H1 (cell line): ENCODE measurements at regions not wholly inside any gene's neighbourhood (a gene's known extent, or its start where the extent isn't known, plus 50 kb on each side); places are given as distances from the start of the nearest gene placed in this dataset.

ENCODE experiments used
- CTCF ChIA-PET: fragments of 300-600 bp; sonication (Branson Sonifier 250); formaldehyde crosslinking; loops from one replicate; lab custom pipeline; 2021; ENCODE audit not compliant: partially characterized antibody; lab: Charles Lee
- POLR2A ChIA-PET: fragments of 300-600 bp; sonication (Branson Sonifier 250); formaldehyde crosslinking; loops from one replicate; lab custom pipeline; 2021; ENCODE audit warnings: inconsistent platforms; ENCODE audit not compliant: partially characterized antibody; lab: Charles Lee
- DNase-seq, 2 experiments: peaks; one replicate each; pipeline versions ENCODE4 v3.0.0 to v3.0.0-alpha.2; 2010 to 2022; ENCODE audit warnings: low spot score in 2 of 2, low read depth in 1 of 2, mixed read lengths in 1 of 2
- FAIRE-seq: peaks from 2 replicates; lab custom pipeline; 2011; peaks lifted over from hg19 to GRCh38; lab: Jason Lieb, UNC
- H2AFZ ChIP-seq: 2 replicates; pipeline ENCODE4 v1.8.1; 2012; ENCODE audit warnings: low read length, inconsistent platforms
- H2AK5ac ChIP-seq: 2 replicates; pipeline ENCODE4 v1.6.1; 2013; ENCODE audit warnings: low read depth, low read length
- H2BK120ac ChIP-seq: replicated peaks from 2 replicates; pipeline ENCODE3; 2013; ENCODE audit warnings: low read depth, low read length, inconsistent platforms
- H2BK12ac ChIP-seq: 2 replicates; pipeline ENCODE4 v1.6.1; 2013; ENCODE audit warnings: low read depth, low read length
- H2BK15ac ChIP-seq: 2 replicates; pipeline ENCODE4 v1.6.1; 2013; ENCODE audit warnings: low read length
- H2BK20ac ChIP-seq: 2 replicates; pipeline ENCODE4 v1.6.1; 2013; ENCODE audit warnings: low read length
- H2BK5ac ChIP-seq: 2 replicates; pipeline ENCODE4 v1.6.1; 2013; ENCODE audit warnings: low read depth, low read length
- H3K14ac ChIP-seq: 2 replicates; pipeline ENCODE4 v1.6.1; 2013; ENCODE audit warnings: inconsistent platforms; ENCODE audit not compliant: insufficient read length
- H3K18ac ChIP-seq: 2 replicates; pipeline ENCODE4 v1.6.1; 2013; ENCODE audit warnings: low read length; ENCODE audit errors: extremely low read depth
- H3K23ac ChIP-seq: 2 replicates; pipeline ENCODE4 v1.6.1; 2013; ENCODE audit warnings: inconsistent platforms; ENCODE audit not compliant: insufficient read length
- H3K23me2 ChIP-seq: 2 replicates; pipeline ENCODE4 v1.6.1; 2013; ENCODE audit warnings: low read depth, low read length
- H3K27ac ChIP-seq: 2 replicates; pipeline ENCODE4 v1.6.1; 2011; ENCODE audit warnings: low read depth, low read length, inconsistent platforms
- H3K27me3 ChIP-seq, 4 experiments: replicated peaks in 1 of 4; 1 replicate in 1 of 4; 2 replicates in 3 of 4; pipeline versions ENCODE4 v1.6.1 to v1.8.1; 2011 to 2013; ENCODE audit warnings: low read length in 3 of 4, mild to moderate bottlenecking in 3 of 4, inconsistent platforms in 2 of 4, mixed read lengths in 2 of 4, moderate library complexity in 1 of 4; ENCODE audit not compliant: control insufficient read depth in 3 of 4, insufficient read depth in 3 of 4; ENCODE audit errors: extremely low read depth in 1 of 4
- H3K36me3 ChIP-seq, 4 experiments: 2 replicates each; pipeline versions ENCODE4 v1.6.1 to v1.8.1; 2011 to 2013; ENCODE audit warnings: mild to moderate bottlenecking in 4 of 4, low read length in 3 of 4, moderate library complexity in 2 of 4, control low read depth in 1 of 4, inconsistent platforms in 1 of 4; ENCODE audit not compliant: insufficient read depth in 4 of 4, control insufficient read depth in 2 of 4
- H3K4ac ChIP-seq: replicated peaks from 2 replicates; pipeline ENCODE3; 2013; ENCODE audit warnings: low read length, low read depth, mixed read lengths, inconsistent platforms; ENCODE audit not compliant: insufficient read length
- H3K4me1 ChIP-seq, 4 experiments: replicated peaks in 1 of 4; 1 replicate in 1 of 4; 2 replicates in 3 of 4; pipeline versions ENCODE4 v1.6.1 to v1.8.1; 2011 to 2013; ENCODE audit warnings: low read length in 3 of 4, inconsistent platforms in 2 of 4, mixed read lengths in 1 of 4; ENCODE audit not compliant: insufficient read depth in 4 of 4, control insufficient read depth in 3 of 4
- H3K4me2 ChIP-seq, 2 experiments: 2 replicates each; pipeline versions ENCODE4 v1.6.1 to v1.8.1; 2011 to 2013; ENCODE audit warnings: low read depth in 2 of 2, low read length in 2 of 2, control low read depth in 1 of 2, inconsistent platforms in 1 of 2, mild to moderate bottlenecking in 1 of 2; ENCODE audit not compliant: insufficient read depth in 1 of 2
- H3K4me3 ChIP-seq, 4 experiments: fragments of 200-600, 300-600 bp in 1 of 4; sonication (generic), shearing (Covaris generic), sonication (Bioruptor Twin) in 1 of 4; 2 replicates each; pipeline versions ENCODE4 v1.5.1 to v1.8.1; 2011 to 2016; ENCODE audit warnings: low read length in 4 of 4, low read depth in 3 of 4, control low read depth in 2 of 4, inconsistent platforms in 2 of 4, mild to moderate bottlenecking in 2 of 4, mixed read lengths in 1 of 4, moderate library complexity in 1 of 4; ENCODE audit not compliant: insufficient read depth in 2 of 4; ENCODE audit errors: extremely low read depth in 1 of 4
- H3K56ac ChIP-seq: replicated peaks from 2 replicates; pipeline ENCODE3; 2013; ENCODE audit warnings: low read depth, mild to moderate bottlenecking, mixed read lengths, low read length, inconsistent platforms; ENCODE audit not compliant: insufficient read length
- H3K79me1 ChIP-seq: 2 replicates; pipeline ENCODE4 v1.6.1; 2013; ENCODE audit warnings: low read depth, low read length, control low read depth
- H3K79me2 ChIP-seq, 2 experiments: 2 replicates each; pipeline versions ENCODE4 v1.6.1 to v1.8.1; 2012 to 2013; ENCODE audit warnings: low read length in 2 of 2, mild to moderate bottlenecking in 2 of 2, inconsistent platforms in 1 of 2; ENCODE audit not compliant: insufficient read depth in 2 of 2, control insufficient read depth in 1 of 2
- H3K9ac ChIP-seq, 4 experiments: replicated peaks in 1 of 4; 1 replicate in 1 of 4; 2 replicates in 3 of 4; pipeline versions ENCODE4 v1.6.1 to v1.8.1; 2011 to 2013; ENCODE audit warnings: low read depth in 3 of 4, low read length in 3 of 4, control low read depth in 2 of 4, mild to moderate bottlenecking in 2 of 4, moderate library complexity in 2 of 4, inconsistent platforms in 1 of 4; ENCODE audit errors: extremely low read depth in 1 of 4
- H3K9me3 ChIP-seq, 2 experiments: 2 replicates each; pipeline versions ENCODE4 v1.6.1 to v1.8.1; 2012 to 2013; ENCODE audit warnings: mild to moderate bottlenecking in 2 of 2, moderate library complexity in 2 of 2, control low read depth in 1 of 2, inconsistent platforms in 1 of 2, low read depth in 1 of 2, low read length in 1 of 2, mixed read lengths in 1 of 2; ENCODE audit not compliant: insufficient read depth in 2 of 2
- H4K20me1 ChIP-seq, 2 experiments: replicated peaks in 1 of 2; 2 replicates each; pipeline versions ENCODE3 to v1.8.1; 2011 to 2013; ENCODE audit warnings: inconsistent platforms in 2 of 2, low read length in 2 of 2, mild to moderate bottlenecking in 1 of 2; ENCODE audit not compliant: insufficient read depth in 2 of 2, control insufficient read depth in 1 of 2
- H4K5ac ChIP-seq: 2 replicates; pipeline ENCODE4 v1.6.1; 2013; ENCODE audit warnings: low read length, low read depth, mixed read lengths, inconsistent platforms; ENCODE audit not compliant: insufficient read length
- H4K8ac ChIP-seq: 2 replicates; pipeline ENCODE4 v1.8.0; 2013; ENCODE audit warnings: mild to moderate bottlenecking, moderate library complexity, low read length, inconsistent platforms; ENCODE audit not compliant: insufficient read depth; ENCODE audit errors: extremely low read depth
- H4K91ac ChIP-seq: replicated peaks from 2 replicates; pipeline ENCODE3; 2013; ENCODE audit warnings: low read length, mixed read lengths, inconsistent platforms; ENCODE audit not compliant: insufficient read length
- CTBP2 ChIP-seq: IDR thresholded peaks from 2 replicates; pipeline ENCODE4 v1.7.0; 2011; ENCODE audit warnings: borderline replicate concordance, mild to moderate bottlenecking, moderate library complexity, mixed read lengths, low read length; ENCODE audit not compliant: insufficient read depth, insufficient read length
- EGR1 ChIP-seq: IDR thresholded peaks from 2 replicates; pipeline ENCODE4 v1.6.1; 2011; ENCODE audit warnings: low read depth, low read length, borderline replicate concordance
- HDAC6 ChIP-seq: IDR thresholded peaks from one replicate; pipeline ENCODE4 v1.7.1; 2012; ENCODE audit warnings: low read depth, mild to moderate bottlenecking, inconsistent platforms, low read length, moderate library complexity
- JUN ChIP-seq: IDR thresholded peaks from 2 replicates; pipeline ENCODE4 v1.6.1; 2011; ENCODE audit warnings: low read depth, mild to moderate bottlenecking, improper control_type of control experiment, low read length
- KDM4A ChIP-seq: IDR thresholded peaks from one replicate; pipeline ENCODE4 v1.7.1; 2012; ENCODE audit warnings: low read depth, mild to moderate bottlenecking, moderate library complexity, low read length, inconsistent platforms; ENCODE audit not compliant: severe bottlenecking
- NRF1 ChIP-seq: IDR thresholded peaks from 2 replicates; pipeline ENCODE4 v1.6.1; 2011; ENCODE audit warnings: mild to moderate bottlenecking, low read depth, low read length, improper control_type of control experiment
- PHF8 ChIP-seq: fragments of 200-600 bp; sonication (generic); conservative IDR thresholded peaks from 2 replicates; pipeline ENCODE4 v1.7.1; 2012; ENCODE audit warnings: low read depth, mild to moderate bottlenecking, inconsistent platforms, low read length, moderate library complexity
- RBBP5 ChIP-seq: IDR thresholded peaks from 2 replicates; pipeline ENCODE4 v1.7.1; 2012; ENCODE audit warnings: low read depth, mild to moderate bottlenecking, inconsistent platforms, low read length, moderate library complexity, borderline replicate concordance
- TAF7 ChIP-seq: optimal IDR thresholded peaks from 2 replicates; pipeline ENCODE3; 2011; ENCODE audit warnings: low read depth, mild to moderate bottlenecking, inconsistent platforms, low read length, moderate library complexity, borderline replicate concordance
- WGBS, 2 experiments: shearing (Covaris generic) in 1 of 2; methylation state at CpG; one replicate each; pipeline versions ENCODE4 v1.1.6 to v1.1.7; 2013 to 2015; ENCODE audit warnings: low lambda C conversion rate in 2 of 2, mixed read lengths in 2 of 2, inconsistent platforms in 1 of 2, low coverage in 1 of 2, missing lambda C conversion rate in 1 of 2; ENCODE audit not compliant: insufficient replicate concordance in 2 of 2, insufficient coverage in 1 of 2, insufficient read length in 1 of 2; ENCODE audit errors: extremely low coverage in 1 of 2, missing lambda C conversion rate in 1 of 2; 5-methylcytosine and 5-hydroxymethylcytosine counted together
- TF ChIP-seq, protein P1 (sequence below): IDR thresholded peaks from 2 replicates; pipeline ENCODE4 v1.6.1; 2012; ENCODE audit warnings: inconsistent platforms
- TF ChIP-seq, protein P2 (sequence below): IDR thresholded peaks from 2 replicates; pipeline ENCODE4 v1.6.1; 2011; ENCODE audit warnings: low read depth, mild to moderate bottlenecking, low read length; ENCODE audit not compliant: insufficient read depth

DNA sequence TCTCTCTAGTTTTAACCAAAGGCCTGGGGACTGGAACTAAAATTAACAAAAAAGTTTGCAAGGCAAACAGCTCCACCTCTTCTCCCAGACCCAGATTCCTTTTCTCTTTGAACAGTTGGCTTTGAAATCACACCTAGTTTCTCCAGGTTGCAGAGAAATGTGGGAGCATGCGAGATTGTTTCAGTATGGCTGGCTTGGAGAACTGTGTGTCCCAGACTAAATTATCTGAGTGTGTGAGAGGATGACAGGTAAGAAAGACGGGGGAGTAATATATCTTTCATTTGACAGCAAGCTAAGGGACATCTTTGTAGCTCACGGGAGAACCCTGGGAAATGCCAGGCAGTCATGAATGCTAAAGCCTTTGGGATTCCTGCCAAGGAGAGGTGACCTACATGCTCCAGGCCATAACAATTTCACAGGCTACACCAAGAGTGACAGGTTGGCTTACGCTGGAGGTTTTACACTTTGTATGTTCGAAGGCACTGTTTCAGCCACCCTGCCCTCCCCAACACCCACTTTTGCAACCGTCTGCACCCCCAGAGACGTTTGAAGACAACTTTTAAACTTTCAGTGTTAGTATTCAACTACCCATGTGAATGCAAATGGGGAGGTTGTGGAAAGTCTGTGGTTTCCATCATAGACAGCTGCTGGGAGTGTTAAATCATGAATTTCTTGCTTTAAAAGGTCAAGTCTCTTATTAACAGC lies 109.3 kb upstream of the SNX19 start:
- Histone ChIP-seq H3K36me3 (no peaks in the 10 kb centered on the region), H3K27ac (no peak overlapping the region), H3K14ac (no peak overlapping the region), H3K4me3 (no peak overlapping the region), H3K27me3 (no peaks in the 10 kb centered on the region), H3K79me1 (no peaks in the 10 kb centered on the region; the same call in 1 of the 2 replicates), H3K4me2 (no peak overlapping the region), H4K5ac (no peak overlapping the region), H2BK20ac (no peak overlapping the region), H3K79me2 (no peaks in the 10 kb centered on the region), H3K4me1 (no peaks in the 10 kb centered on the region), H2AK5ac (no peak overlapping the region), H3K56ac (no peak overlapping the region), H3K4ac (no peak overlapping the region), H3K9me3 (no peaks in the 10 kb centered on the region), H2BK120ac (no peak overlapping the region), H2BK12ac (no peak overlapping the region), H4K8ac (no peak overlapping the region), H4K20me1 (no peaks in the 10 kb centered on the region), H4K91ac (no peak overlapping the region), H3K18ac (no peak overlapping the region), H3K23me2 (no peaks in the 10 kb centered on the region), H2AFZ (peak overlapping the region; percentile 45), H2BK5ac (no peak overlapping the region), H3K9ac (no peak overlapping the region), H3K23ac (no peak overlapping the region), H2BK15ac (no peak overlapping the region)
- CTCF ChIA-PET = interaction anchor here (0.6 to 5.1 kb wide), 35 partner anchors 10 to 1076 kb away, joined by 3 to 63 read pairs (median 4); no protein-coding TSS in a partner anchor
- POLR2A ChIA-PET = interaction anchor here (1.3 to 1.6 kb wide), 2 partner anchors 9 to 486 kb away, joined by 3 read pairs; no protein-coding TSS in a partner anchor
- FAIRE-seq (no peak), DNase-seq (no peak)
- 89% methylated on average over 7 of the region's 7 CpGs; no CpG with 5 or more reads in 1 of the 2 experiments for WGBS, 2 experiments
- TF ChIP-seq PHF8 (no peak), HDAC6 (no peak), KDM4A (no peak), TAF7 (no peak), JUN (no peak), EGR1 (no peak), NRF1 (no peak), CTBP2 (no peak), RBBP5 (no peak)
- TF ChIP-seq, protein P1, sequence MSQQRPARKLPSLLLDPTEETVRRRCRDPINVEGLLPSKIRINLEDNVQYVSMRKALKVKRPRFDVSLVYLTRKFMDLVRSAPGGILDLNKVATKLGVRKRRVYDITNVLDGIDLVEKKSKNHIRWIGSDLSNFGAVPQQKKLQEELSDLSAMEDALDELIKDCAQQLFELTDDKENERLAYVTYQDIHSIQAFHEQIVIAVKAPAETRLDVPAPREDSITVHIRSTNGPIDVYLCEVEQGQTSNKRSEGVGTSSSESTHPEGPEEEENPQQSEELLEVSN = no peak
- TF ChIP-seq, protein P2, sequence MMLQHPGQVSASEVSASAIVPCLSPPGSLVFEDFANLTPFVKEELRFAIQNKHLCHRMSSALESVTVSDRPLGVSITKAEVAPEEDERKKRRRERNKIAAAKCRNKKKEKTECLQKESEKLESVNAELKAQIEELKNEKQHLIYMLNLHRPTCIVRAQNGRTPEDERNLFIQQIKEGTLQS = no peak
